Stimulated activated naive B cell treated with anti-CD40 and anti-IgM and Interleukin-4, amounts not matched to agents 10 μg/mL and 1 μg/mL and 100 μg/mL, for 72 hours (primary cell): ENCODE measurements at regions not wholly inside any gene's neighbourhood (a gene's known extent, or its start where the extent isn't known, plus 50 kb on each side); places are given as distances from the start of the nearest gene placed in this dataset.

ENCODE experiments used
- ATAC-seq, 2 donors: fragments of 150-1000 bp; cut with Tn5 transposase; replicated peaks; 2 replicates each; pipeline ENCODE4 v1.10.0; 2021; ENCODE audit warnings: moderate library complexity in 1 of 2
- DNase-seq: peaks from one replicate; pipeline ENCODE4 v3.0.0; 2021
- H3K27ac Mint-ChIP-seq: one replicate; pipeline ENCODE4 v1.8.0; 2022; ENCODE audit warnings: mild to moderate bottlenecking, mixed read lengths
- H3K27me3 Mint-ChIP-seq, 2 donors: one replicate each; pipeline ENCODE4 v1.8.0; 2022; ENCODE audit warnings: mixed read lengths in 2 of 2
- H3K36me3 Mint-ChIP-seq, 2 donors: one replicate each; pipeline ENCODE4 v1.8.0; 2022; ENCODE audit warnings: mixed read lengths in 2 of 2, mild to moderate bottlenecking in 1 of 2
- H3K4me1 Mint-ChIP-seq, 2 donors: one replicate each; pipeline ENCODE4 v1.8.0; 2022; ENCODE audit warnings: mixed read lengths in 2 of 2, mild to moderate bottlenecking in 1 of 2
- H3K4me3 Mint-ChIP-seq, 2 donors: one replicate each; pipeline ENCODE4 v1.8.0; 2022; ENCODE audit warnings: mild to moderate bottlenecking in 2 of 2, mixed read lengths in 2 of 2, moderate library complexity in 1 of 2
- H3K9me3 Mint-ChIP-seq, 2 donors: one replicate each; pipeline ENCODE4 v1.8.0; 2022; ENCODE audit warnings: mixed read lengths in 2 of 2, mild to moderate bottlenecking in 1 of 2

- no peaks in the 10 kb centered on the region for H3K36me3 Mint-ChIP-seq
- H3K9me3 Mint-ChIP-seq: peaks cover 5 to 6% of the 10 kb centered on the region in 2 donors
- no peak for ATAC-seq
- peaks cover 11 to 12% of the 10 kb centered on the region in 2 donors for H3K4me1 Mint-ChIP-seq
- peaks cover 40 to 42% of the 10 kb centered on the region in 2 donors for H3K27me3 Mint-ChIP-seq
- no peak overlapping the region for H3K4me3 Mint-ChIP-seq
- H3K27ac Mint-ChIP-seq: no peak overlapping the region
- no peak for DNase-seq
Measured at GRCh38 chr17:77723071-77723908, 235.2 kb upstream of the TNRC6C start.

GRCh38 chr17:77723909-77724875 is 234.3 kb upstream of the TNRC6C start:
- ATAC-seq: peak in 1 of 2 donors; percentile 47
- H3K4me1 Mint-ChIP-seq: peaks cover 10 to 11% of the 10 kb centered on the region in 2 donors
- H3K4me3 Mint-ChIP-seq: no peak overlapping the region
- H3K27ac Mint-ChIP-seq: no peak overlapping the region
- no peaks in the 10 kb centered on the region for H3K36me3 Mint-ChIP-seq
- H3K9me3 Mint-ChIP-seq: no peaks in the 10 kb centered on the region
- no peak for DNase-seq
- peaks cover 39 to 45% of the 10 kb centered on the region in 2 donors for H3K27me3 Mint-ChIP-seq

GRCh38 chr17:77724876-77725615 is 233.5 kb upstream of the TNRC6C start:
- Mint-ChIP-seq H3K4me3 (no peak overlapping the region), H3K36me3 (no peaks in the 10 kb centered on the region), H3K27ac (no peak overlapping the region), H3K27me3 (peaks cover 39 to 46% of the 10 kb centered on the region in 2 donors), H3K4me1 (peaks cover 10 to 11% of the 10 kb centered on the region in 2 donors), H3K9me3 (no peaks in the 10 kb centered on the region)
- peak; percentile 34 for DNase-seq
- peak; percentile 86 to 93 for ATAC-seq

GRCh38 chr17:77725846-77726245 is 232.7 kb upstream of the TNRC6C start:
- peaks cover 2 to 5% of the 10 kb centered on the region in 2 donors for H3K36me3 Mint-ChIP-seq
- peaks cover 4 to 5% of the 10 kb centered on the region in 2 donors for H3K9me3 Mint-ChIP-seq
- no peak overlapping the region for H3K27ac Mint-ChIP-seq
- no peak overlapping the region for H3K4me3 Mint-ChIP-seq
- H3K4me1 Mint-ChIP-seq: peaks cover 10 to 11% of the 10 kb centered on the region in 2 donors
- no peak for DNase-seq
- peaks cover 37 to 44% of the 10 kb centered on the region in 2 donors for H3K27me3 Mint-ChIP-seq
- ATAC-seq: no peak

DNA sequence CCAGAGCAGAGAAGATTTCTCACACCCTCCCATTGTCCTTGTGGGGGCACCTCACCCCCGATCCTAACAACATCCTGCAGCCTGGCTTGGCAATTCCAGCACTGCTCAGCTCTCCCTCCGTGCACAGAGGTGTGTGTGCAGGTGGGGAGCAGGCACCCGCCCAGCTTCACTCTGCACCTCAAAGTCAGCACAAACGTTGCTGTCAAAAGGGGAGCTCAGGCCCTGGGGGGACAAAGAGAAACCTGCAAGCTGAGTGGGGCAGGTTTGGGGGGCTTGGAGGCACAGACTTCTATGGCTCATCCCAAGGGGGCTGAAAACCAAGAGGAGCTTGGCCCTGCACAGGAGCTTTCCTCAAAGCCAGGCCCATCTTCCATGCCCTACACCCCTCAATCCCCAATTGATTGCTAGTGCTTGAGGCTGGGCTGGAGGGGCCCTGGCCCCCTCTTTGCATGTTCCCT is 231.9 kb upstream of the TNRC6C start:
- H3K27ac Mint-ChIP-seq: no peak overlapping the region
- H3K4me3 Mint-ChIP-seq: no peak overlapping the region
- DNase-seq: no peak
- peaks cover 10 to 11% of the 10 kb centered on the region in 2 donors for H3K4me1 Mint-ChIP-seq
- H3K36me3 Mint-ChIP-seq: peaks cover 2 to 5% of the 10 kb centered on the region in 2 donors
- H3K9me3 Mint-ChIP-seq: peaks cover 4 to 5% of the 10 kb centered on the region in 2 donors
- H3K27me3 Mint-ChIP-seq: peaks cover 37 to 38% of the 10 kb centered on the region in 2 donors
- ATAC-seq: no peak

DNA sequence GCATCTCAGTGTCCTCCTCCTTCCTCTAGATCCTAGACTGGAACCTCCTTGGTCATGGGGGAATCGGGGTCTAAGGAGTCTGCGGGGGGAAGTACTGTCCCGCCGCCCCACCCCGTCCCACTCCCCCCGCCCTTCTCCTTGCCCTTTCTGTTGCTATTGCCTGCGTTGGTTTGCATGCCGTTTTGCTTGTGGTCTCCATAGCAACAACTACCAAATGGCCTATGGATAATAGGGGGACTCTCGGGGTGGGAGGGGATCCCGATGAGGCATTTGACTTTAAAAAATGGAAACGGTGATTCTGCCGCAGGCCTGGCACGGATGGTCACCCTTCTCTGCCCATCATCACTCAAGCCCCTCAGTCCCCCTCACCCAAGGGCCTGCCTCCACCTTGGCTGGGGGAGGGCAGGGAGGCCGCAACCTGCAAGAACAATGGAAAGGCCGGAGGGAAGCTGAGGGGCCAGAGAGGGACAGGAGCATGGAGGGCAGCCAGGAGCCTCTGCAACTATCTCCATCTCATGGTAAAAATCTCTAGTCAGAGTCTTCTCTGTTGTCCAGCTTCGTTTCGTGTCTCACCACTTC is 231.4 kb upstream of the TNRC6C start:
- Mint-ChIP-seq H3K27me3 (peaks cover 37% of the 10 kb centered on the region in 2 donors), H3K9me3 (peaks cover 4 to 5% of the 10 kb centered on the region in 2 donors), H3K4me1 (peaks cover 10 to 11% of the 10 kb centered on the region in 2 donors), H3K36me3 (peaks cover 2 to 5% of the 10 kb centered on the region in 2 donors), H3K4me3 (no peak overlapping the region), H3K27ac (no peak overlapping the region)
- DNase-seq (no peak), ATAC-seq (no peak)

DNA sequence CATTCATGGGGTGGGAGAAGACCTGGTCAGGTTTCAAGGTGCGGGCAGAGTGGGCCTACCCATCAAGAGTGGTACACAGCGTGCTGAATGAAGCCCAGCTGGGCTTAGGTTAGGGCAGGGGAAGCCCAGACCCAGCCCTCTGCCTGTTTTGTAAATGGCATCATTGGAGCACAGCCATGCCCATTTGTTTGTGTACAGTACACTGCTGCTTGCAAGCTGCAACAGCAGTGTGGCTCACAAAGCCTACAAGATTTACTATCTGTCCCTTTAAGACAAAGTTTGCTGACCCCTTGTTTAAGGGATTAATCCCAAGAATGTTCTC is 230.1 kb upstream of the TNRC6C start:
- no peak overlapping the region for H3K4me3 Mint-ChIP-seq
- peaks cover 10 to 18% of the 10 kb centered on the region in 2 donors for H3K9me3 Mint-ChIP-seq
- peaks cover 2 to 5% of the 10 kb centered on the region in 2 donors for H3K36me3 Mint-ChIP-seq
- DNase-seq (no peak), ATAC-seq (no peak)
- peaks cover 45 to 48% of the 10 kb centered on the region in 2 donors for H3K27me3 Mint-ChIP-seq
- no peak overlapping the region for H3K27ac Mint-ChIP-seq
- peaks cover 10 to 11% of the 10 kb centered on the region in 2 donors for H3K4me1 Mint-ChIP-seq

GRCh38 chr17:77728871-77729270 is 229.6 kb upstream of the TNRC6C start:
- H3K9me3 Mint-ChIP-seq: peaks cover 14 to 20% of the 10 kb centered on the region in 2 donors
- H3K27ac Mint-ChIP-seq: no peak overlapping the region
- H3K36me3 Mint-ChIP-seq: peaks cover 5% of the 10 kb centered on the region in 2 donors
- no peak for DNase-seq
- H3K27me3 Mint-ChIP-seq: peaks cover 48 to 52% of the 10 kb centered on the region in 2 donors
- H3K4me3 Mint-ChIP-seq: no peak overlapping the region
- no peak for ATAC-seq
- peaks cover 10 to 11% of the 10 kb centered on the region in 2 donors for H3K4me1 Mint-ChIP-seq

DNA sequence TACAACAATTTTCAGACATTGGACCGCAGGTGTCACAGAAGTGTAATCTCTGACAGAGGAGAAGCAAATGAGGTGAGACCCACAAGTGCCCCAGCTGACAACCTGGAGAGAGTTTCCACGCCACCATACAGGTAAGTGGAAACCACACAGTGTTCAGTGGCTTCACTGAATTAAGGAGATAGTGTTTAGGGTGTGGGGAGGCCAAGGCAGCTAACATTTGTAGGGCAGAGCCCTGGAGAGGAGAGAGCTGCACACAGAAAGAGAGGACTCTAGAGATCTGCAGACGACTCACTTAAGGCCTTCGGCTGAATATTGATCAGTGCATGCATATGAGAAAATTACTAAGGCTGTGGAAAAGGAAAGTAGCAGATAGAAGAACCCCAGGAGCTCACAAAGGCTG is 228.9 kb upstream of the TNRC6C start:
- Mint-ChIP-seq H3K27me3 (peaks cover 46 to 59% of the 10 kb centered on the region in 2 donors), H3K4me3 (no peak overlapping the region), H3K4me1 (peaks cover 4 to 7% of the 10 kb centered on the region in 2 donors), H3K27ac (no peak overlapping the region), H3K9me3 (peaks cover 15 to 20% of the 10 kb centered on the region in 2 donors), H3K36me3 (peaks cover 5% of the 10 kb centered on the region in 2 donors)
- DNase-seq (no peak), ATAC-seq (no peak)

DNA sequence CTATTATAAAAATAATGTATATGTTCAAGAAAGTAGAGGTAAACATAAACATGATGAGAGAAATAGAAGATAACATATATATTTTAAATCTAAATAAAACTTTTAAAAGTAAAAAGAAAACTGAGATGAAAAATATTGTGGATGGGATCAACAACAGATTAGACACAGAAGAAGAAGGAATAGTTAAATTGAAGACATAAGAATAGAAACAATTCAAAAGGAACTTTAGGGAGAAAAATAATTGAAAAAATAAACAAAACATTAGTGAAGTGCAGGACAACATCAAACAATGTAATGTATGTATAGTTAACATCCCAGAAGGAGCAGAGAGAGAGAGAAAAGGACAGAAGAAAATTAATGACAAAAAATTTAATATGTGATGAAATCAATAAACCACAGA is 228.1 kb upstream of the TNRC6C start:
- H3K27ac Mint-ChIP-seq: no peak overlapping the region
- DNase-seq: no peak
- no peak for ATAC-seq
- peaks cover 15 to 20% of the 10 kb centered on the region in 2 donors for H3K9me3 Mint-ChIP-seq
- H3K4me1 Mint-ChIP-seq: peaks cover 0 to 1% of the 10 kb centered on the region in 2 donors
- no peak overlapping the region for H3K4me3 Mint-ChIP-seq
- H3K27me3 Mint-ChIP-seq: peaks cover 50 to 64% of the 10 kb centered on the region in 2 donors
- H3K36me3 Mint-ChIP-seq: peaks cover 5% of the 10 kb centered on the region in 2 donors

DNA sequence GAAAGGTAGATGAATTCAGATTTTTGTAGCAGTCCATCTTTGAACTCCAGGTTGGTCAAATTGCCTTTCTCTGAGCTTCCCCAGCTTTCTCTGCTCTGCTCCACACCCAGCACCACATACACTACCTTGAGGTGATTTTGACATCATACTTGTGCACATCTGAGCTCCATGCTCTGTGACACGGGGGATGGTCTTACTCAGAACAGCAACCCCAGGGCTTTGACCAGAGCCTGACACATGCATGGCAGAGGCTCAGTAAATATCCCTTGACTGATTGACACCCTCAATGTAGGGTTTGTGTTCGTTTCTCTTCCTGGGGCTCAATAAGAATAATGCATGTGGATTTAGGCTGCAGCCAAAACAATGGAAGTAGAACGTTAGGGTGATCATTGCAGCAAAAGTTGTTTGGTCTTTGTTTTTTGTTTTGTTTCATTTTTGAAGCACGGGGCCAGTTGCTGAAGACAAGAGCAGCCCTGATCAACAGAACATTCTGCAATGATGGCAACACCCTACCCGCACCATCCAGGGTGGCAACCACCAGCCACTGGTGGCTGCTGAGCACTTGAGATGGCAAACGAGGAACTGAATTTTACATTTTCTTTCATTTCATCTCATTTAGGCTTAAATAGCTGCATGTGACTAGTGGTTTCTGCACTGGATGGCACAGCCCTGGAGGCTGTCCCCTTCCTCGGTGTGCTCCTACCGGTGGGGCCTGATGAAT is 224.8 kb upstream of the TNRC6C start:
- Mint-ChIP-seq H3K36me3 (peaks cover 5% of the 10 kb centered on the region in 2 donors), H3K4me3 (no peak overlapping the region)

GRCh38 chr17:77734371-77735080 is 224.0 kb upstream of the TNRC6C start:
- H3K27ac Mint-ChIP-seq: no peak overlapping the region
- no peak for DNase-seq
- no peak for ATAC-seq
- peaks cover 5% of the 10 kb centered on the region in 2 donors for H3K36me3 Mint-ChIP-seq
- H3K4me3 Mint-ChIP-seq: no peak overlapping the region
- peaks cover 54 to 66% of the 10 kb centered on the region in 2 donors for H3K27me3 Mint-ChIP-seq
- peaks cover 15 to 20% of the 10 kb centered on the region in 2 donors for H3K9me3 Mint-ChIP-seq
- H3K4me1 Mint-ChIP-seq: no peaks in the 10 kb centered on the region

More for the DNA sequence above, 224.8 kb upstream of the TNRC6C start:
- H3K27ac Mint-ChIP-seq: no peak overlapping the region
- DNase-seq (no peak), ATAC-seq (no peak)
- peaks cover 15 to 20% of the 10 kb centered on the region in 2 donors for H3K9me3 Mint-ChIP-seq
- H3K4me1 Mint-ChIP-seq: no peaks in the 10 kb centered on the region
- peaks cover 50 to 65% of the 10 kb centered on the region in 2 donors for H3K27me3 Mint-ChIP-seq
